AG08395 (cell line): ENCODE measurements at regions not wholly inside any gene's neighbourhood (a gene's known extent, or its start where the extent isn't known, plus 50 kb on each side); places are given as distances from the start of the nearest gene placed in this dataset.
A peak's percentile ranks its signal among the peaks of the same experiment; 100 is the strongest.
"Not testable (repeated sequence)": the region's sequence is repeated elsewhere in the genome, so short reads cannot be mapped to it uniquely, and the experiment has no call there.

Source experiments
- DNase-seq: peaks from one replicate; pipeline ENCODE4 v3.0.0; 2012; ENCODE audit warnings: mixed read lengths, low spot score

DNA sequence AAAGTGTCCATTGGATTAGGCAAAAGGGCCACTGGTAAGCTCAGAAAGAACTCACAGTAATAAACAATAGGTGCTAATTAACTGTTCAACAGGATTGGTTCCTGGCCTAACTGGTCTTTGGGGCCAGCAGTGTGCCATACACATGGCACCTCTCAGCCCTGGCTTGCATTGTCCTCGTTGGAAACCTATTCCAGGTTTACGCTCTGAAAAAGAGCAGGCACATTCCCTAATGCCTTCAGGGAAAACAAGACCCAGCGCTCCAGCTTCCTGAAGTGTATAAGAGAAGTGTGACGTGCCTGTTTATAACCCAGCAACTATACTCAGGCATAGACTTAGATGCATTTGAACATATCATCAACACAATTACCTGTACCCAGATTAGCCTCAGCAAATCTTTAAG lies 51.9 kb upstream of the RBM47 start:
- no peak for DNase-seq

DNA sequence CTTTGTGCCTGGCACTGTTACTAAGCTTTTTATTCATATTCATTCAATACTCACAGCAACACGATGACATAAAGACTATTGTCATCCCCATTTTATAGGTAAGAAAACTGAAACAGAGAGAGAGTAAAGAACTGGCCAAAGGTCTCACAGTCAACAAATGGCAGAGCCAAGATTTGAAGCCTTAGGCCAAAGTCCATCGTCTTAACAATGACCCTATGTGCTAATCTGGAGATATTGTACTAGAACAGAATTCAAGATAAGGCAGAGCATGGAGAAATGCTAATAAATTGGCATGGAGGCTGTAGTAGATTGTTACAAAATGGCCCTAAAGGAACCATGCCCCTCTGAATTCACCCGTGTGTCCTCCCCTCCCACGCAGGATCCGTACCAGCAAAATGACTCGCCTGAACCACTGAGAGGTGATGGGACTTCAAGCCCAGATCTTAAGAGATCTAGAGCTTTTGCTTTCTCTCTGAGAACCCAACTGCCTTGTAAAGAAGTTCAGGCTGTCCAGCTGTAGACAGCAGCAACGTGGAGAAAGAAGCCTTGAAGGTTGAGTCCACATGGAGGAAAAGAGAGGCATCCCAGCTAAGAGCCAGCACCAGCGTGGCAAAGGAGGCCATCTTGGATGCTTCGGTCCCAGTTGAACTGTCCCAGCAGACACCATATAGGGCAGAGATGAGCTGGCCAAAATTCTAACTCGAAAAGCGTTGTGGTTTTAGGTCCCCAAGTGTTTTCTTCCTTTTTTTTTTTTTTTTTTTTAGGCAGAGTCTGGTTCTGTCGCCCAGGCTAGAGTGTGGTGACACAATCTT lies 52.8 kb upstream of the RBM47 start:
- DNase-seq: no peak

DNA sequence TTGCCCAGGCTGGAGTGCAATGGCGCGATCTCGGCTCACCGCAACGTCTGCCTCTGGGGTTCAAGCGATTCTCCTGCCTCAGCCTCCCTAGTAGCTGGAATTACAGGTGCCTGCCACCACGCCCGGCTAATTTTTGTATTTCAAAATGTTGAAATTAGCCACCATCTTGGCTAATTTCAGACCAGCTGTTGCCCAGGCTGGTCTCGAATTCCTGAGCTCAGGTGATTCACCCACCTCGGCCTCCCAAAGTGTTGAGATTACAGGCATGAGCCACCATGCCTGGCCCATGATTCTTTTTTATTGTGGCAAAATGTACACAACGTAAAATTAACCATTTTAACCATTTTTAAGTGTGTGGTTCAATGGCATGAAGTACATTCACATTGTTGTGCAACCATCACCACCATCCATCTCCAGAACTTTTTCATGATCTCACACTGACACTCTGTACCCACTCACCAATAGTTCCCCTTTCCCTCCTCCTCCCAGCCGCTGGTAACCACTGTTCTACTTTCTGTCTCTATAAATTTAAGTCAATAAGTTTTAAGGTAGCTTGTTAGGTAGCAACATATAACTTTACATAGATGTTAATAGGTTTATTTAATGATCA lies 54.0 kb upstream of the RBM47 start:
- DNase-seq: not testable (repeated sequence)

DNA sequence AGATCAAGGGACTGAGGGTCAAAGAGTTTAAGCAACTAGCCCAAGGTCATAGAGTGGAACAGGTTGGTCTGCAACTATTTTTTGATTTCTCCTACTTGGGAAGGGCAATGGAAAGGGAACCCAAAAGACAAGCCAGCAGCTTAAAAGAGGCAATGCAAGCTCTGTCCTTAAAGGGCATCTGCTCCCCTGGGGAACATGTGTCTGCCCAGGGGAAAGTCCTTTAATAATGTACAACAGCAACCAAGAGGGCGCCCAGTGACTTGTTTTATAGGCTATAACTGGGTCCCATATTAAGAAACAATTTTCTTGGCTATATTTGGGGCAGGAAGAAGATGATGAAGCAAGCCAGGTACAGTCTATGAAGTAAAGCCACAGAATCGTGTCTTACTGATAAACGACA lies 54.7 kb upstream of the RBM47 start:
- no peak for DNase-seq

DNA sequence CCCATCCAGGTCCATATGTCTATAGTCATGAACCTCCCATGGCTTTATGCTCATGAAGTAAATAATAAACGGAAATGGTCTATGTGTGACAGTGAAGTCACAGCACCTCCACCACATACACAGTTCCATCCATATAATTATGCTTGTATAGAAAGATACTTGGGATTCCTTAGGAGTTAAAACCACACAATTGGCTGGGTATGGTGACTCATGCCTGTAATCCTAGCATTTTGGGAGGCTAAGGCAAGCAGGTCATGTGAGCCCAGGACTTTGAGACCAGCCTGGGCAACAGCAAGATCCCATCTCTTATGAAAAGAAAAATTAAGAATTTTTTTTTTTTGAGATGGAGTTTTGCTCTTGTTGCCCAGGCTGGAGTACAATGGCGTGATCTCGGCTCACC lies 55.6 kb upstream of the RBM47 start:
- no peak for DNase-seq

DNA sequence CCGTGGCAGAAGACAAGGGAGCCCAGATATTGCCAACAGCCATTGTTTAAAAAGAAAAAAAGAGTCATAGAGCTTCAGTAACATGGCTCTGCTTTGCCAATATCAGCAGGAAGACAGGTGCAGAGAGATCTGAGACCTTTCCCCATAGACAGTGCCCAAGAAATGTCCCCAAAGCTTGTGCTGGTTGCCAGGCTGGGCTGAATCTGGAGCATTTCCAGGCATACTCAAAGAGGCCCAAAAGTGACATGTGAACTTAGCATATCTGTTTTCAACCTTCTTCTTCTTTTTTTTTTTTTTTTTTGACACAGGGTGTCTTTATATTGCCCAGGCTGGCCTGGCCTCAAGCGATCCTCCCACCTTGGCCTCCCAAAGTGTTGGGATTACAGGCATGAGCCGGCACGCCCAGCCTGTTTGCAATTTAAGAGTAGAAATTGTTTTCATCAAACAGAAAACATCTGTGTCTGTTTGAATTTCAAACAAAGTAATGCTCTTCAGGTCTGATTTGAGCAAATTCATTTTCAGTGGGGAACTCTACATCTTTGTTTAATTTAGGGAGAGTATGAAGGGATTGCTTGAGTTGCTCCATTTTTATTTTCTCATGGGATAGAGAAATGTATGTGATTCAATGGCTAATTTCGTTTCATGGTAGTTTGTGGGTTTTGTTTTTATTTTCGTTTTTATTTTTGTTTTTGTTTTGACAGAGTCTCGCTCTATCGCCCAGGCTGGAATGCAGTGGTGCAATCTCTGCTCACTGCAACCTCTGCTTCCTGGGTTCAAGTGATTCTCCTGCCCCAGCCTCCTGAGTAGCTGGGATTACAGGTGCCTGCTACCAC lies 56.6 kb upstream of the RBM47 start:
- DNase-seq: no peak

DNA sequence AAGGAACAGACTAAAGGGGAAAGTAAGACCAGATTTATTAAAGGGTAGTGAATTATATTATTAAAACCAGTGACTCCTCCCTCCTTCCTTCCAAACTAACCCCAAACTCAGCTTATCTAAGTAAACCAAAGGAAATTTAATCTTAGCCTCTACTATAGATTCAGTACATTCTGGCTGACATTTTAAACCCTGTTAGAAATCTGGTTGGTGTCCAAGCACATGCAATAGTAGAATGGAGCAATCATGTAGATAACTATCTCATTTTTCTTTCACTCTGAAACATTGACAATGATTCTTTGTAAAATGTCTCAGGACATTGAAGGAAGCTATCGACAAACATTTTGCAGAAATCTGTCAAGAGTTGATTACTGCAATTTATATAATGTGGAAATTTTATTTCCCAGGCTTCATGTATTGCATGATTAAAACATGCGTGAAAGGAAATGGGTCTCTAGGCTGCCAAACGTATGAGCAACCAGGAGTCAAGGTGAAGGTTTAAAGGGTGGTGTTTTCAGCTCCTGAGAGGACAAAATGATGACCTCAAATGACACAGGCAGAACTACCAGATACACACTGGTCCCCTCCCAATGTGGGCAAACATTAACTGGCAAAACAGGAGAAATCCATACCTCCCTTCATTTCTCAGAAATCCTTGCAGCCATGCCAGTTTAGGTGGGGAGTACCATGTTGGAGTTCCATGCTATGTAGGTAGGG lies 58.2 kb upstream of the RBM47 start:
- DNase-seq: no peak

DNA sequence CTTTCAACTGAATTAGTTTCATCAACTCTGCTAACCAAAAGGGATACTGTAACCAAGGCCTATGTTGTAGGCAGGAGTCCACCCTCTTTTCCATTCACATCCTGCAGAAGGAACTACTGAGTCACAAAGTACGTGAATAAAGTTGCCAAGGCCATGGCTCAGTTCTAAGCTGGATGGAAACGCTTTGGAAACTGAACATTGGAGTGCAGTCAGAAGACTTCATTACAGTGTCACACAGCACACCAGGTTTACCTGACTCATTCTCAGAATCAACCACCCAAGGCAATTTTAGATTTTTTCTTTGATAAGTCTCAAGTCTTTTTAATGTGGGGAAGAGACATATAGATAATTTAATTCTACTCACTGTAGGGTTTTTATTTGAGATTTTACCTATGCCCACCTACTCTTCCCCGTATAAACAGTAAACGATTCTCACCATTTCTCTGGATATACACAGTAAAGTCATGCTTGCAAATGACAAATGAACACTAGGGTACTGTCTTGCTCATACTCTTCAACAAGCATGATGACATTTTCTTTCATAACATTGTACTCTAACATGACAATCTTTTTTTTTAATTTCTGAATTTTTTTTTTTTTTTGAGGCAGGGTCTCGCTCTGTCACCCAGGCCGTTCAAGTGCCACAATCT lies 58.9 kb upstream of the RBM47 start:
- DNase-seq: no peak

DNA sequence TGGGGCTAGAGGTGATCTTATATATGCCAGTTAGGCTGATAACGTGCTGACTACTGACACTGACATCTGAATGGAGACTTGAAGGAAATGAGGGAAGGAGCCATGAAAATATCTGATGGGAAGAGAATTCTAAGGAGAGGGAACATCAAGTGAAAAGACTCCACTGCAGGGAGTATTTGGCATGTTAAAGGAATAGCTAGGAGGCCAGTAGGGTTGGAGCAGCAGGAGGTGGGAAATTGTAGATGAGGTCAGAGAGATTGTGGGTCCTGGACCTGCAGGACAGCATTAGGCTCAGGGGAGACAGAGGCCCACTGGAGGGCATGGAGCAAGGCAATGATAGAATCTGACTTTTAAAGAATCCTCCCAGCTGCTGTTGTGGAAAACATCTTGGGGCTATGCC lies 55.8 kb upstream of the NSUN7 start:
- DNase-seq: no peak

DNA sequence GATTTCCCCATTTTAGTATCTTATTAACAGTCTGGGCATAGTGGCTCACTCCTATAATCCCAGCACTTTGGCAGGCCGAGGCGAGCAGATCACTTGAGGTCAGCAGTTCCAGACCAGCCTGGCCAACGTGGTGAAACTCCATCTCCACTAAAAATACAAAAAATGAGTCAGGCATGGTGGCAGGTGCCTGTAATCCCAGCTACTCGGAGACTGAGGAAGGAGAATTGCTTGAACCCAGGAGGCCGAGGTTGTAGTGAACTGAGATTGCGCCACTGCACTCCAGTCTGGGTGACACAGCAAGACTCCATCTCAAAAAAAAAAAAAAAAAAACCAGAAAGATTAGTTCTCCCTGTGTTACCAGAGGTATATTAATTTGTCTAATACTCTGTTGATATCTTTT lies 52.3 kb upstream of the NSUN7 start:
- not testable (repeated sequence) for DNase-seq

DNA sequence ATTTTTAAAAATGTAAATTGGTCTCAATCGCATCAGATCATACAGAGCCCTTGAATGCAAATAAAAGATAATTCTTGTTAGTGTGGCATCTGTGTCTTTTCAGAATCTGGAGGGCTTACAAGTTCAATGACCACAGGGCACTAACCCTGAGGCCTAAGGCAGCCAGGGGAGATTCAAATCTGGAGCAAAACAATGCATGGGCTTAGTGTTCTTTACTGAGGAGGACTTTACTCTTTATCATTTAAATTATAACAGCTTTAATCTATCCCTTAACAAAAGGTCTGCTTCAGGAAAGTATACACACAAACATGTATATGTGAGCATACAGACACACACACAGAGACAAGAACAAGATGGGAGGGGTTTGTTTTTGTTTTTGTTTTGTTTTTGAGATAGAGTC lies 51.0 kb upstream of the NSUN7 start:
- no peak for DNase-seq

DNA sequence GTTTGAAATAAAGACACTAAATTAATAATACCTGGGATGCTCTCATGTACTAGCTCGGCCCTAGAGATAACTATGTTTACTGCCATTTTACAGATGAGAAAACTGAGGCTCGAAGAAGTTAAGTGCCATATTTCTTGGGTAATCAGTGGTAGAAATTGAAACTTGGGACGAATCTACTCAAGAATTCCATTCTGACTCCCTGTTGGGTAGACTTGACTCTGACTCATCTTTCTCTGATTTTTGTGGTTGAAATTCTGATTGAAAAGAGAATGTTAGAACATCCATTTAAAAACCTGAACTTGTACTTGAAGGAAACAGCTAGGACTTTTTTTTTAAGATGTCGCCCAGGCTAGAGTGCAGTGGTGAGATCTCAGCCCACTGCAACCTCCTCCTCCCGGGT lies 50.1 kb upstream of the NSUN7 start:
- peak; percentile 61 for DNase-seq
